GM23338 (cell line): ENCODE measurements at regions not wholly inside any gene's neighbourhood (a gene's known extent, or its start where the extent isn't known, plus 50 kb on each side); places are given as distances from the start of the nearest gene placed in this dataset.

Experiments used
- ATAC-seq: fragments of 200-7000 bp; cut with Tn5 transposase; 3 replicates; pipeline ENCODE4 v1.9.1; 2020
- DNase-seq: peaks from one replicate; pipeline ENCODE4 v3.0.0-alpha.2; 2015; ENCODE audit warnings: low spot score
- H2AFZ ChIP-seq: fragments of 200-600 bp; sonication (generic); 2 replicates; pipeline ENCODE4 v1.8.0; 2016; ENCODE audit warnings: antibody characterized with exemption, mild to moderate bottlenecking, moderate library complexity
- H3F3A ChIP-seq: fragments of 200-600 bp; sonication (generic); replicated peaks from 2 replicates; pipeline ENCODE4 v1.8.0; 2017; ENCODE audit warnings: antibody characterized with exemption, mixed run types, low read depth
- H3K27ac ChIP-seq: fragments of 200-600 bp; sonication (generic); 2 replicates; pipeline ENCODE4 v1.6.1; 2016; ENCODE audit warnings: low read depth
- H3K27me3 ChIP-seq: fragments of 200-600 bp; sonication (generic); 2 replicates; pipeline ENCODE4 v1.8.0; 2016; ENCODE audit warnings: mild to moderate bottlenecking, mixed run types, moderate library complexity; ENCODE audit not compliant: insufficient read depth
- H3K36me3 ChIP-seq: fragments of 200-600 bp; sonication (generic); 2 replicates; pipeline ENCODE4 v1.8.0; 2016; ENCODE audit warnings: mild to moderate bottlenecking; ENCODE audit not compliant: insufficient read depth
- H3K4me1 ChIP-seq: fragments of 200-600 bp; sonication (generic); 2 replicates; pipeline ENCODE4 v1.8.0; 2016; ENCODE audit warnings: mild to moderate bottlenecking, moderate library complexity; ENCODE audit not compliant: insufficient read depth
- H3K4me2 ChIP-seq: fragments of 200-600 bp; sonication (generic); 2 replicates; pipeline ENCODE4 v1.7.1; 2017; ENCODE audit warnings: mixed run types
- H3K4me3 ChIP-seq: fragments of 200-600 bp; sonication (generic); 2 replicates; pipeline ENCODE4 v1.6.1; 2016; ENCODE audit warnings: mixed run types
- H3K79me2 ChIP-seq: fragments of 200-600 bp; sonication (generic); replicated peaks from 2 replicates; pipeline ENCODE4 v1.8.0; 2017; ENCODE audit warnings: mild to moderate bottlenecking; ENCODE audit not compliant: insufficient read depth
- H3K9me2 ChIP-seq: fragments of 200-600 bp; sonication (generic); 2 replicates; pipeline ENCODE4 v1.8.0; 2017; ENCODE audit not compliant: insufficient read depth
- H4K20me1 ChIP-seq: fragments of 200-600 bp; sonication (generic); replicated peaks from 2 replicates; pipeline ENCODE4 v1.8.0; 2017; ENCODE audit warnings: mild to moderate bottlenecking; ENCODE audit not compliant: insufficient read depth
- H3K27ac Mint-ChIP-seq: 2 replicates; pipeline ENCODE4 v1.8.0; 2020; ENCODE audit warnings: inconsistent platforms, mild to moderate bottlenecking, moderate library complexity, mixed read lengths
- H3K27me3 Mint-ChIP-seq: 3 replicates; pipeline ENCODE4 v1.8.0; 2022; ENCODE audit warnings: low read depth, mild to moderate bottlenecking, moderate library complexity, mixed read lengths, inconsistent platforms; ENCODE audit not compliant: insufficient read depth, poor library complexity
- H3K36me3 Mint-ChIP-seq: 3 replicates; pipeline ENCODE4 v1.8.0; 2021; ENCODE audit warnings: low read depth, mild to moderate bottlenecking, inconsistent platforms, moderate library complexity, mixed read lengths
- H3K4me1 Mint-ChIP-seq: 3 replicates; pipeline ENCODE4 v1.8.0; 2020; ENCODE audit warnings: mild to moderate bottlenecking, inconsistent platforms, mixed read lengths
- H3K4me3 Mint-ChIP-seq: 3 replicates; pipeline ENCODE4 v1.8.0; 2021; ENCODE audit warnings: moderate library complexity, mild to moderate bottlenecking, inconsistent platforms, mixed read lengths
- H3K9me3 Mint-ChIP-seq: 3 replicates; pipeline ENCODE4 v1.8.0; 2020; ENCODE audit warnings: moderate library complexity, mild to moderate bottlenecking, inconsistent platforms, mixed read lengths
- CREB1 ChIP-seq: fragments of 250-450 bp; sonication (Bioruptor Pico); IDR thresholded peaks from 2 replicates; pipeline ENCODE4 v1.5.0; 2020; ENCODE audit warnings: low read depth, mild to moderate bottlenecking, moderate library complexity
- EZH2phosphoT487 ChIP-seq: fragments of 200-600 bp; sonication (generic); IDR thresholded peaks from one replicate; pipeline ENCODE4 v1.8.1; 2018; ENCODE audit warnings: antibody characterized with exemption; ENCODE audit not compliant: unreplicated experiment
- POLR2AphosphoS5 ChIP-seq: IDR thresholded peaks from 2 replicates; pipeline ENCODE4 v1.6.1; 2016; ENCODE audit warnings: antibody characterized with exemption, low read depth
- ZNF114 ChIP-seq: fragments of 250-450 bp; sonication (Bioruptor Pico); IDR thresholded peaks from 2 replicates; pipeline ENCODE4 v1.5.0; 2020; ENCODE audit warnings: mild to moderate bottlenecking, moderate library complexity
- ZNF331 ChIP-seq: fragments of 250-450 bp; sonication (Bioruptor Pico); IDR thresholded peaks from 2 replicates; pipeline ENCODE4 v1.5.0; 2020; ENCODE audit warnings: low read depth, mild to moderate bottlenecking, moderate library complexity
- ZNF462 ChIP-seq: fragments of 250-450 bp; sonication (Bioruptor Pico); IDR thresholded peaks from 2 replicates; pipeline ENCODE4 v1.5.0; 2020; ENCODE audit warnings: mild to moderate bottlenecking, moderate library complexity

GRCh38 chr20:17168026-17168612 is 58.7 kb upstream of the PCSK2 start (continued):
- no peak for TF ChIP-seq ZNF462 (CRISPR knock-in tag)
- TF ChIP-seq POLR2AphosphoS5 = no peak
- no peak for TF ChIP-seq ZNF331 (CRISPR knock-in tag)

GRCh38 chr20:17169585-17170136 is 57.2 kb upstream of the PCSK2 start:
- H3K4me3 Mint-ChIP-seq = no peak overlapping the region
- H3K9me3 Mint-ChIP-seq = no peaks in the 10 kb centered on the region
- no peak overlapping the region for H3K4me2 ChIP-seq
- no peaks in the 10 kb centered on the region for H4K20me1 ChIP-seq
- H3K36me3 ChIP-seq = no peaks in the 10 kb centered on the region
- H3K9me2 ChIP-seq = no peaks in the 10 kb centered on the region
- H3F3A ChIP-seq = no peaks in the 10 kb centered on the region
- no peaks in the 10 kb centered on the region for H3K36me3 Mint-ChIP-seq
- no peak overlapping the region for H3K27ac ChIP-seq
- H3K4me1 ChIP-seq = no peaks in the 10 kb centered on the region
- H3K79me2 ChIP-seq = no peaks in the 10 kb centered on the region
- H3K4me3 ChIP-seq = no peak overlapping the region
- no peaks in the 10 kb centered on the region for H3K27me3 ChIP-seq
- no peaks in the 10 kb centered on the region for H3K27me3 Mint-ChIP-seq
- no peak for ATAC-seq
- DNase-seq = no peak
- H3K27ac Mint-ChIP-seq = peak overlapping the region; percentile 14; the same call in 1 of the 2 replicates
- peaks cover 6% of the 10 kb centered on the region; the same call in 2 of the 3 replicates for H3K4me1 Mint-ChIP-seq
- H2AFZ ChIP-seq = peak overlapping the region; percentile 64; the same call in 1 of the 2 replicates
- TF ChIP-seq POLR2AphosphoS5 (no peak), ZNF462 (CRISPR knock-in tag) (no peak), ZNF331 (CRISPR knock-in tag) (no peak), ZNF114 (no peak), EZH2phosphoT487 (no peak), CREB1 (CRISPR knock-in tag) (no peak)
